Stimulated activated CD4-positive, alpha-beta T cell treated with anti-CD3 and anti-CD28 coated beads, Interleukin-15, amount 100 ng/mL, for 48 hours (primary cell): ENCODE measurements at regions not wholly inside any gene's neighbourhood (a gene's known extent, or its start where the extent isn't known, plus 50 kb on each side); places are given as distances from the start of the nearest gene placed in this dataset.
"Not testable (repeated sequence)": the region's sequence is repeated elsewhere in the genome, so short reads cannot be mapped to it uniquely, and the experiment has no call there.

Source experiments
- DNase-seq, 2 donors: peaks; one replicate each; pipeline ENCODE4 v3.0.0-alpha.2; 2020; ENCODE audit warnings: low read depth in 2 of 2

GRCh38 chr2:56510610-56511009 is 326.8 kb downstream of the CCDC85A start:
- DNase-seq = no peak

- no peak for DNase-seq
These were observed 331.6 kb downstream of the CCDC85A start for GRCh38 chr2:56515399-56515798.

GRCh38 chr2:56519806-56520205 is 336.0 kb downstream of the CCDC85A start:
- no peak for DNase-seq

- no peak for DNase-seq
These were observed 338.9 kb downstream of the CCDC85A start for GRCh38 chr2:56522605-56523089.

GRCh38 chr2:56523816-56524215 is 340.0 kb downstream of the CCDC85A start:
- DNase-seq = no peak

GRCh38 chr2:56531668-56532420 is 348.1 kb downstream of the CCDC85A start:
- no peak for DNase-seq

GRCh38 chr2:56534321-56534720 is 350.5 kb downstream of the CCDC85A start:
- DNase-seq = no peak

- no peak for DNase-seq
These were observed 354.0 kb downstream of the CCDC85A start for GRCh38 chr2:56537756-56538155.

GRCh38 chr2:56539618-56540017 is 355.8 kb downstream of the CCDC85A start:
- DNase-seq = no peak

- DNase-seq = no peak
These were observed 356.7 kb downstream of the CCDC85A start for GRCh38 chr2:56540467-56540866.

- no peak for DNase-seq
These were observed 357.1 kb downstream of the CCDC85A start for GRCh38 chr2:56540916-56541315.

GRCh38 chr2:56542213-56542612 is 358.4 kb downstream of the CCDC85A start:
- no peak for DNase-seq

GRCh38 chr2:56565143-56565542 is 381.4 kb downstream of the CCDC85A start:
- DNase-seq = no peak

- DNase-seq = no peak
These were observed 387.3 kb downstream of the CCDC85A start for GRCh38 chr2:56571074-56571473.

- no peak for DNase-seq
These were observed 392.2 kb downstream of the CCDC85A start for GRCh38 chr2:56576001-56576400.

- no peak for DNase-seq
These were observed 396.5 kb downstream of the CCDC85A start for GRCh38 chr2:56580242-56580641.

GRCh38 chr2:56582570-56582969 is 398.8 kb downstream of the CCDC85A start:
- no peak for DNase-seq

GRCh38 chr2:56583796-56584315 is 400.1 kb downstream of the CCDC85A start:
- no peak for DNase-seq

GRCh38 chr2:56587456-56587855 is 403.7 kb downstream of the CCDC85A start:
- DNase-seq = no peak

GRCh38 chr2:56589194-56589593 is 405.4 kb downstream of the CCDC85A start:
- DNase-seq = no peak

GRCh38 chr2:56589835-56590234 is 406.0 kb downstream of the CCDC85A start:
- no peak for DNase-seq

- no peak for DNase-seq
These were observed 406.8 kb downstream of the CCDC85A start for GRCh38 chr2:56590611-56591010.

- DNase-seq = not testable (repeated sequence)
These were observed 422.3 kb downstream of the CCDC85A start for GRCh38 chr2:56606086-56606485.

GRCh38 chr2:56613254-56613653 is 429.5 kb downstream of the CCDC85A start:
- no peak for DNase-seq
